ENCODE measurements at regions not wholly inside any gene's neighbourhood (a gene's known extent, or its start where the extent isn't known, plus 50 kb on each side); places are given as distances from the start of the nearest gene placed in this dataset.

GRCh38 chr13:89382981-89383380 is 1711.8 kb downstream of the SLITRK5 start:
- H3K9me2 ChIP-seq (ENCODE audit: insufficient read depth): no peaks in the 10 kb centered on the region
- CTCF ChIA-PET: no interaction called here
- POLR2A ChIA-PET: no interaction called here
- no peak overlapping the region for H3K27ac ChIP-seq (ENCODE audit: low read depth, low read length)
- intact Hi-C loops (cut with micrococcal nuclease): no loop called here
- TF ChIP-seq SIN3A (IDR thresholded peaks at IDR 0.05; ENCODE audit: low read depth) (no peak), FOSL1 (IDR thresholded peaks at IDR 0.05; ENCODE audit: low read depth) (no peak), ELF1 (IDR thresholded peaks at IDR 0.05; ENCODE audit: borderline replicate concordance, low read depth) (no peak), SRF (IDR thresholded peaks at IDR 0.05; ENCODE audit: low read depth) (no peak), SP1 (IDR thresholded peaks at IDR 0.05; ENCODE audit: low read depth) (no peak), POLR2AphosphoS5 (IDR thresholded peaks at IDR 0.05; ENCODE audit: low read depth, low read length) (no peak), EZH2phosphoT487 (IDR thresholded peaks at IDR 0.05; ENCODE audit: borderline replicate concordance) (no peak), ZNF274 (IDR thresholded peaks at IDR 0.05; ENCODE audit: low read depth, low read length) (no peak)
- TF ChIP-seq, protein P1, sequence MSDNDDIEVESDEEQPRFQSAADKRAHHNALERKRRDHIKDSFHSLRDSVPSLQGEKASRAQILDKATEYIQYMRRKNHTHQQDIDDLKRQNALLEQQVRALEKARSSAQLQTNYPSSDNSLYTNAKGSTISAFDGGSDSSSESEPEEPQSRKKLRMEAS (IDR thresholded peaks at IDR 0.05): no peak
- H2AFZ ChIP-seq (ENCODE audit: low read depth, low read length, poor library complexity, severe bottlenecking): no peak overlapping the region
- H3K4me1 ChIP-seq (ENCODE audit: control insufficient read depth in 1 of 2, insufficient read depth in 2 of 2, low read length in 2 of 2): peaks cover 0 to 4% of the 10 kb centered on the region in 2 experiments; a peak in 1 of 4 replicates
- H4K20me1 ChIP-seq (ENCODE audit: insufficient read depth): no peaks in the 10 kb centered on the region
- H3K4me3 ChIP-seq (replicated peaks in 1 of 2; ENCODE audit: low read depth in 1 of 2, low read length in 2 of 2): no peak overlapping the region
- BruUV-seq (replicated peaks): no TSS peak
- no peaks in the 10 kb centered on the region for H3K79me2 ChIP-seq (ENCODE audit: insufficient read depth, low read length)
- no peak overlapping the region for H3K4me2 ChIP-seq (ENCODE audit: low read length)
- no peak for ATAC-seq
- no peaks in the 10 kb centered on the region for H3K27me3 ChIP-seq (ENCODE audit: insufficient read depth, low read length)
- DNase-seq (ENCODE audit: low read depth, low spot score): no peak
- RAD21 ChIA-PET (ENCODE audit: low non-redundant PET in 1 of 2, low total read pairs in 2 of 2, uncharacterized antibody in 2 of 2, unreplicated experiment in 2 of 2): no interaction called here
- H3K9me3 ChIP-seq (ENCODE audit: control insufficient read depth in 1 of 2, insufficient read depth in 1 of 2, low read depth in 1 of 2, low read length in 2 of 2): no peaks in the 10 kb centered on the region
- no peak overlapping the region for H3K9ac ChIP-seq (ENCODE audit: low read length)
- no peaks in the 10 kb centered on the region for H3K36me3 ChIP-seq (ENCODE audit: control insufficient read depth in 1 of 2, insufficient read depth in 2 of 2, low read length in 2 of 2)

GRCh38 chr13:89383891-89384290 is 1712.7 kb downstream of the SLITRK5 start:
- no peak for TF ChIP-seq POLR2AphosphoS5 (IDR thresholded peaks at IDR 0.05; ENCODE audit: low read depth, low read length)
- no peak for TF ChIP-seq ELF1 (IDR thresholded peaks at IDR 0.05; ENCODE audit: borderline replicate concordance, low read depth)
- no peak for TF ChIP-seq EZH2 (IDR thresholded peaks at IDR 0.05)
- TF ChIP-seq, protein P1 (IDR thresholded peaks at IDR 0.05): no peak
- TF ChIP-seq SP1 (IDR thresholded peaks at IDR 0.05; ENCODE audit: low read depth): no peak
- TF ChIP-seq POLR2A (IDR thresholded peaks at IDR 0.05; ENCODE audit: borderline replicate concordance, extremely low read depth, insufficient read depth, insufficient read length): no peak
- no peak for TF ChIP-seq JUND (IDR thresholded peaks at IDR 0.05)
- TF ChIP-seq ZBTB33 (IDR thresholded peaks at IDR 0.05; ENCODE audit: extremely low read depth, insufficient replicate concordance, low read length): no peak
- TF ChIP-seq SRF (IDR thresholded peaks at IDR 0.05; ENCODE audit: low read depth): no peak
- TF ChIP-seq, protein P2, sequence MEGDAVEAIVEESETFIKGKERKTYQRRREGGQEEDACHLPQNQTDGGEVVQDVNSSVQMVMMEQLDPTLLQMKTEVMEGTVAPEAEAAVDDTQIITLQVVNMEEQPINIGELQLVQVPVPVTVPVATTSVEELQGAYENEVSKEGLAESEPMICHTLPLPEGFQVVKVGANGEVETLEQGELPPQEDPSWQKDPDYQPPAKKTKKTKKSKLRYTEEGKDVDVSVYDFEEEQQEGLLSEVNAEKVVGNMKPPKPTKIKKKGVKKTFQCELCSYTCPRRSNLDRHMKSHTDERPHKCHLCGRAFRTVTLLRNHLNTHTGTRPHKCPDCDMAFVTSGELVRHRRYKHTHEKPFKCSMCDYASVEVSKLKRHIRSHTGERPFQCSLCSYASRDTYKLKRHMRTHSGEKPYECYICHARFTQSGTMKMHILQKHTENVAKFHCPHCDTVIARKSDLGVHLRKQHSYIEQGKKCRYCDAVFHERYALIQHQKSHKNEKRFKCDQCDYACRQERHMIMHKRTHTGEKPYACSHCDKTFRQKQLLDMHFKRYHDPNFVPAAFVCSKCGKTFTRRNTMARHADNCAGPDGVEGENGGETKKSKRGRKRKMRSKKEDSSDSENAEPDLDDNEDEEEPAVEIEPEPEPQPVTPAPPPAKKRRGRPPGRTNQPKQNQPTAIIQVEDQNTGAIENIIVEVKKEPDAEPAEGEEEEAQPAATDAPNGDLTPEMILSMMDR (IDR thresholded peaks at IDR 0.05 in 2 of 3, conservative IDR thresholded peaks at IDR 0.05 in 1 of 3; ENCODE audit: borderline replicate concordance in 1 of 3, insufficient read depth in 1 of 3, low read depth in 2 of 3, low read length in 2 of 3): no peak

More at GRCh38 chr13:89383891-89384290, 1712.7 kb downstream of the SLITRK5 start:
- H3K4me2 ChIP-seq (ENCODE audit: low read length): no peak overlapping the region
- H3K4me1 ChIP-seq (ENCODE audit: control insufficient read depth in 1 of 2, insufficient read depth in 2 of 2, low read length in 2 of 2): peaks cover 0 to 4% of the 10 kb centered on the region in 2 experiments; a peak in 1 of 4 replicates
- POLR2A ChIA-PET: no interaction called here
- H3K27me3 ChIP-seq (ENCODE audit: insufficient read depth, low read length): no peaks in the 10 kb centered on the region
- H3K4me3 ChIP-seq (replicated peaks in 1 of 2; ENCODE audit: low read depth in 1 of 2, low read length in 2 of 2): no peak overlapping the region
- no TSS peak for BruUV-seq (replicated peaks)
- no peaks in the 10 kb centered on the region for H3K9me3 ChIP-seq (ENCODE audit: control insufficient read depth in 1 of 2, insufficient read depth in 1 of 2, low read depth in 1 of 2, low read length in 2 of 2)
- no peak overlapping the region for H3K9ac ChIP-seq (ENCODE audit: low read length)
- H3K9me2 ChIP-seq (ENCODE audit: insufficient read depth): no peaks in the 10 kb centered on the region
- no peaks in the 10 kb centered on the region for H4K20me1 ChIP-seq (ENCODE audit: insufficient read depth)
- H3K36me3 ChIP-seq (ENCODE audit: control insufficient read depth in 1 of 2, insufficient read depth in 2 of 2, low read length in 2 of 2): no peaks in the 10 kb centered on the region
- CTCF ChIA-PET: no interaction called here
- H3K27ac ChIP-seq (ENCODE audit: low read depth, low read length): no peak overlapping the region
- DNase-seq (ENCODE audit: low read depth, low spot score): no peak
- ATAC-seq: no peak
- H3K79me2 ChIP-seq (ENCODE audit: insufficient read depth, low read length): no peaks in the 10 kb centered on the region
- RAD21 ChIA-PET (ENCODE audit: low non-redundant PET in 1 of 2, low total read pairs in 2 of 2, uncharacterized antibody in 2 of 2, unreplicated experiment in 2 of 2): no interaction called here
- H2AFZ ChIP-seq (ENCODE audit: low read depth, low read length, poor library complexity, severe bottlenecking): no peak overlapping the region
- intact Hi-C loops (cut with micrococcal nuclease): no loop called here

Measured in HCT116 (cell line).